MG63 (cell line): ENCODE measurements at regions not wholly inside any gene's neighbourhood (a gene's known extent, or its start where the extent isn't known, plus 50 kb on each side); places are given as distances from the start of the nearest gene placed in this dataset.

Experiments
- DNase-seq: peaks from one replicate; pipeline ENCODE4 v3.0.0-alpha.2; 2020
- H3K27me3 ChIP-seq: fragments of 250-450 bp; sonication (Bioruptor Pico); 2 replicates; pipeline ENCODE4 v1.5.1; 2020; ENCODE audit warnings: mild to moderate bottlenecking, moderate library complexity
- H3K36me3 ChIP-seq: fragments of 250-450 bp; sonication (Bioruptor Pico); 2 replicates; pipeline ENCODE4 v1.5.1; 2020; ENCODE audit warnings: mild to moderate bottlenecking, moderate library complexity
- H3K4me3 ChIP-seq: fragments of 250-450 bp; sonication (Bioruptor Pico); 2 replicates; pipeline ENCODE4 v1.5.1; 2020; ENCODE audit warnings: mild to moderate bottlenecking, moderate library complexity
- H3K9me3 ChIP-seq: fragments of 250-450 bp; sonication (Bioruptor Pico); 2 replicates; pipeline ENCODE4 v1.5.1; 2020; ENCODE audit warnings: mild to moderate bottlenecking, moderate library complexity

- H3K36me3 ChIP-seq = no peaks in the 10 kb centered on the region
- DNase-seq = no peak
- no peaks in the 10 kb centered on the region for H3K27me3 ChIP-seq
- no peaks in the 10 kb centered on the region for H3K9me3 ChIP-seq
- no peak overlapping the region for H3K4me3 ChIP-seq
Observed at GRCh38 chr11:80819271-80819670, 1378.4 kb upstream of the TENM4 start.

GRCh38 chr11:80816966-80817365 lies 1376.1 kb upstream of the TENM4 start:
- no peak overlapping the region for H3K4me3 ChIP-seq
- no peaks in the 10 kb centered on the region for H3K9me3 ChIP-seq
- H3K27me3 ChIP-seq = no peaks in the 10 kb centered on the region
- H3K36me3 ChIP-seq = no peaks in the 10 kb centered on the region
- no peak for DNase-seq

- no peak for DNase-seq
Observed at GRCh38 chr11:80816454-80816847, 1375.6 kb upstream of the TENM4 start.

GRCh38 chr11:80815752-80816453 lies 1375.1 kb upstream of the TENM4 start:
- H3K4me3 ChIP-seq = no peak overlapping the region
- DNase-seq = no peak
- H3K9me3 ChIP-seq = no peaks in the 10 kb centered on the region
- H3K27me3 ChIP-seq = no peaks in the 10 kb centered on the region
- no peaks in the 10 kb centered on the region for H3K36me3 ChIP-seq

More at GRCh38 chr11:80816454-80816847, 1375.6 kb upstream of the TENM4 start:
- Histone ChIP-seq H3K36me3 (no peaks in the 10 kb centered on the region), H3K9me3 (no peaks in the 10 kb centered on the region), H3K27me3 (no peaks in the 10 kb centered on the region), H3K4me3 (no peak overlapping the region)

GRCh38 chr11:80814813-80815212 lies 1374.0 kb upstream of the TENM4 start:
- no peak for DNase-seq
- H3K9me3 ChIP-seq = no peaks in the 10 kb centered on the region
- no peaks in the 10 kb centered on the region for H3K27me3 ChIP-seq
- no peaks in the 10 kb centered on the region for H3K36me3 ChIP-seq
- H3K4me3 ChIP-seq = no peak overlapping the region

GRCh38 chr11:80810695-80811094 lies 1369.9 kb upstream of the TENM4 start:
- no peaks in the 10 kb centered on the region for H3K36me3 ChIP-seq
- DNase-seq = no peak
- no peak overlapping the region for H3K4me3 ChIP-seq
- H3K9me3 ChIP-seq = no peaks in the 10 kb centered on the region
- H3K27me3 ChIP-seq = no peaks in the 10 kb centered on the region

GRCh38 chr11:80798174-80798573 lies 1357.3 kb upstream of the TENM4 start:
- Histone ChIP-seq H3K4me3 (no peak overlapping the region), H3K9me3 (no peaks in the 10 kb centered on the region; the same call in 1 of the 2 replicates), H3K27me3 (no peaks in the 10 kb centered on the region), H3K36me3 (no peaks in the 10 kb centered on the region)
- no peak for DNase-seq

- no peak for DNase-seq
- Histone ChIP-seq H3K36me3 (no peaks in the 10 kb centered on the region), H3K27me3 (no peaks in the 10 kb centered on the region)
Observed at GRCh38 chr11:80783561-80783960, 1342.7 kb upstream of the TENM4 start.

GRCh38 chr11:80782135-80782885 lies 1341.5 kb upstream of the TENM4 start:
- H3K36me3 ChIP-seq = no peaks in the 10 kb centered on the region
- no peaks in the 10 kb centered on the region for H3K9me3 ChIP-seq
- no peak overlapping the region for H3K4me3 ChIP-seq
- DNase-seq = no peak
- no peaks in the 10 kb centered on the region for H3K27me3 ChIP-seq

More at GRCh38 chr11:80783561-80783960, 1342.7 kb upstream of the TENM4 start:
- H3K4me3 ChIP-seq = no peak overlapping the region
- H3K9me3 ChIP-seq = no peaks in the 10 kb centered on the region

- H3K36me3 ChIP-seq = no peaks in the 10 kb centered on the region
- no peaks in the 10 kb centered on the region for H3K27me3 ChIP-seq
- no peak overlapping the region for H3K4me3 ChIP-seq
- H3K9me3 ChIP-seq = no peaks in the 10 kb centered on the region
- no peak for DNase-seq
Observed at GRCh38 chr11:80779905-80780605, 1339.2 kb upstream of the TENM4 start.

- H3K27me3 ChIP-seq = no peaks in the 10 kb centered on the region
- H3K4me3 ChIP-seq = no peak overlapping the region
- H3K9me3 ChIP-seq = no peaks in the 10 kb centered on the region
- no peak for DNase-seq
- H3K36me3 ChIP-seq = no peaks in the 10 kb centered on the region
Observed at GRCh38 chr11:80778941-80779340, 1338.1 kb upstream of the TENM4 start.

GRCh38 chr11:80778432-80778831 lies 1337.6 kb upstream of the TENM4 start:
- no peaks in the 10 kb centered on the region for H3K9me3 ChIP-seq
- H3K27me3 ChIP-seq = no peaks in the 10 kb centered on the region
- H3K4me3 ChIP-seq = no peak overlapping the region
- no peak for DNase-seq
- H3K36me3 ChIP-seq = no peaks in the 10 kb centered on the region

- no peaks in the 10 kb centered on the region for H3K27me3 ChIP-seq
- no peak for DNase-seq
Observed at GRCh38 chr11:80773919-80774318, 1333.1 kb upstream of the TENM4 start.

GRCh38 chr11:80771017-80771416 lies 1330.2 kb upstream of the TENM4 start:
- Histone ChIP-seq H3K4me3 (no peak overlapping the region), H3K9me3 (no peaks in the 10 kb centered on the region), H3K36me3 (no peaks in the 10 kb centered on the region), H3K27me3 (no peaks in the 10 kb centered on the region)
- no peak for DNase-seq

More at GRCh38 chr11:80773919-80774318, 1333.1 kb upstream of the TENM4 start:
- H3K9me3 ChIP-seq = no peaks in the 10 kb centered on the region
- no peak overlapping the region for H3K4me3 ChIP-seq
- no peaks in the 10 kb centered on the region for H3K36me3 ChIP-seq

- Histone ChIP-seq H3K36me3 (no peaks in the 10 kb centered on the region), H3K27me3 (no peaks in the 10 kb centered on the region), H3K9me3 (no peaks in the 10 kb centered on the region), H3K4me3 (no peak overlapping the region)
- no peak for DNase-seq
Observed at GRCh38 chr11:80758787-80759186, 1318.0 kb upstream of the TENM4 start.

- Histone ChIP-seq H3K4me3 (no peak overlapping the region), H3K27me3 (no peaks in the 10 kb centered on the region), H3K36me3 (no peaks in the 10 kb centered on the region), H3K9me3 (no peaks in the 10 kb centered on the region)
- no peak for DNase-seq
Observed at GRCh38 chr11:80748207-80748925, 1307.5 kb upstream of the TENM4 start.

- no peak for DNase-seq
- Histone ChIP-seq H3K9me3 (no peaks in the 10 kb centered on the region), H3K36me3 (no peaks in the 10 kb centered on the region), H3K4me3 (no peak overlapping the region), H3K27me3 (no peaks in the 10 kb centered on the region)
Observed at GRCh38 chr11:80746300-80746699, 1305.5 kb upstream of the TENM4 start.
